ENCODE measurements at regions not wholly inside any gene's neighbourhood (a gene's known extent, or its start where the extent isn't known, plus 50 kb on each side); places are given as distances from the start of the nearest gene placed in this dataset.

DNA sequence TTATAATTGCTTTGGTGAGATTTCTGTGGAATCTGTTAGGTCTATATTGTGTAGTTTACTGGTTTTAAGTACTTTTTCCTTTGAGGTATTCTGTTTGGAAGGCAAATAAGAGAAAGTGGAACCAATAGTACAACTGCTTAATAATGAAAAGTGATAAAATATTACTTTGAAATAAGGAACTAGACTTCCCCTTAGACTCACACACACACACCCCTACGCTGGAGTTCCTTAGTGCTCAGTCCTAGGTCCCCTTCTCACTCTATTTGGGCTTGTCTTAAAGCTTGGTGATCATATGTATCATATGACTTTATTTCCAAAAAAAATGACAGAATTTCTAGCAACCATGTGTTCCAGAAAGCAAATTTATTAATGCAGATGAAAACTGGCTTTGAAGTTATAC, 494.0 kb upstream of the TGFBR2 start:
- no peak for TF ChIP-seq POLR2AphosphoS5 (IDR thresholded peaks at IDR 0.05; ENCODE audit: insufficient read depth in 1 of 2, low read depth in 1 of 2)
- TF ChIP-seq POLR2A (IDR thresholded peaks at IDR 0.05): no peak
